H1 (cell line): ENCODE measurements at regions not wholly inside any gene's neighbourhood (a gene's known extent, or its start where the extent isn't known, plus 50 kb on each side); places are given as distances from the start of the nearest gene placed in this dataset.

Experiments used
- CTCF ChIA-PET: fragments of 300-600 bp; sonication (Branson Sonifier 250); formaldehyde crosslinking; loops from one replicate; lab custom pipeline; 2021; ENCODE audit not compliant: partially characterized antibody; lab: Charles Lee
- POLR2A ChIA-PET: fragments of 300-600 bp; sonication (Branson Sonifier 250); formaldehyde crosslinking; loops from one replicate; lab custom pipeline; 2021; ENCODE audit warnings: inconsistent platforms; ENCODE audit not compliant: partially characterized antibody; lab: Charles Lee
- DNase-seq, 2 experiments: peaks; one replicate each; pipeline versions ENCODE4 v3.0.0 to v3.0.0-alpha.2; 2010 to 2022; ENCODE audit warnings: low spot score in 2 of 2, low read depth in 1 of 2, mixed read lengths in 1 of 2
- FAIRE-seq: peaks from 2 replicates; lab custom pipeline; 2011; peaks lifted over from hg19 to GRCh38; lab: Jason Lieb, UNC
- H2AFZ ChIP-seq: 2 replicates; pipeline ENCODE4 v1.8.1; 2012; ENCODE audit warnings: low read length, inconsistent platforms
- H2AK5ac ChIP-seq: 2 replicates; pipeline ENCODE4 v1.6.1; 2013; ENCODE audit warnings: low read depth, low read length
- H2BK120ac ChIP-seq: replicated peaks from 2 replicates; pipeline ENCODE3; 2013; ENCODE audit warnings: low read depth, low read length, inconsistent platforms
- H2BK12ac ChIP-seq: 2 replicates; pipeline ENCODE4 v1.6.1; 2013; ENCODE audit warnings: low read depth, low read length
- H2BK15ac ChIP-seq: 2 replicates; pipeline ENCODE4 v1.6.1; 2013; ENCODE audit warnings: low read length
- H2BK20ac ChIP-seq: 2 replicates; pipeline ENCODE4 v1.6.1; 2013; ENCODE audit warnings: low read length
- H2BK5ac ChIP-seq: 2 replicates; pipeline ENCODE4 v1.6.1; 2013; ENCODE audit warnings: low read depth, low read length
- H3K14ac ChIP-seq: 2 replicates; pipeline ENCODE4 v1.6.1; 2013; ENCODE audit warnings: inconsistent platforms; ENCODE audit not compliant: insufficient read length
- H3K18ac ChIP-seq: 2 replicates; pipeline ENCODE4 v1.6.1; 2013; ENCODE audit warnings: low read length; ENCODE audit errors: extremely low read depth
- H3K23ac ChIP-seq: 2 replicates; pipeline ENCODE4 v1.6.1; 2013; ENCODE audit warnings: inconsistent platforms; ENCODE audit not compliant: insufficient read length
- H3K23me2 ChIP-seq: 2 replicates; pipeline ENCODE4 v1.6.1; 2013; ENCODE audit warnings: low read depth, low read length
- H3K27ac ChIP-seq: 2 replicates; pipeline ENCODE4 v1.6.1; 2011; ENCODE audit warnings: low read depth, low read length, inconsistent platforms
- H3K27me3 ChIP-seq, 4 experiments: replicated peaks in 1 of 4; 1 replicate in 1 of 4; 2 replicates in 3 of 4; pipeline versions ENCODE4 v1.6.1 to v1.8.1; 2011 to 2013; ENCODE audit warnings: low read length in 3 of 4, mild to moderate bottlenecking in 3 of 4, inconsistent platforms in 2 of 4, mixed read lengths in 2 of 4, moderate library complexity in 1 of 4; ENCODE audit not compliant: control insufficient read depth in 3 of 4, insufficient read depth in 3 of 4; ENCODE audit errors: extremely low read depth in 1 of 4
- H3K36me3 ChIP-seq, 4 experiments: 2 replicates each; pipeline versions ENCODE4 v1.6.1 to v1.8.1; 2011 to 2013; ENCODE audit warnings: mild to moderate bottlenecking in 4 of 4, low read length in 3 of 4, moderate library complexity in 2 of 4, control low read depth in 1 of 4, inconsistent platforms in 1 of 4; ENCODE audit not compliant: insufficient read depth in 4 of 4, control insufficient read depth in 2 of 4
- H3K4ac ChIP-seq: replicated peaks from 2 replicates; pipeline ENCODE3; 2013; ENCODE audit warnings: low read length, low read depth, mixed read lengths, inconsistent platforms; ENCODE audit not compliant: insufficient read length
- H3K4me1 ChIP-seq, 4 experiments: replicated peaks in 1 of 4; 1 replicate in 1 of 4; 2 replicates in 3 of 4; pipeline versions ENCODE4 v1.6.1 to v1.8.1; 2011 to 2013; ENCODE audit warnings: low read length in 3 of 4, inconsistent platforms in 2 of 4, mixed read lengths in 1 of 4; ENCODE audit not compliant: insufficient read depth in 4 of 4, control insufficient read depth in 3 of 4
- H3K4me2 ChIP-seq, 2 experiments: 2 replicates each; pipeline versions ENCODE4 v1.6.1 to v1.8.1; 2011 to 2013; ENCODE audit warnings: low read depth in 2 of 2, low read length in 2 of 2, control low read depth in 1 of 2, inconsistent platforms in 1 of 2, mild to moderate bottlenecking in 1 of 2; ENCODE audit not compliant: insufficient read depth in 1 of 2
- H3K4me3 ChIP-seq, 4 experiments: fragments of 200-600, 300-600 bp in 1 of 4; sonication (generic), shearing (Covaris generic), sonication (Bioruptor Twin) in 1 of 4; 2 replicates each; pipeline versions ENCODE4 v1.5.1 to v1.8.1; 2011 to 2016; ENCODE audit warnings: low read length in 4 of 4, low read depth in 3 of 4, control low read depth in 2 of 4, inconsistent platforms in 2 of 4, mild to moderate bottlenecking in 2 of 4, mixed read lengths in 1 of 4, moderate library complexity in 1 of 4; ENCODE audit not compliant: insufficient read depth in 2 of 4; ENCODE audit errors: extremely low read depth in 1 of 4
- H3K56ac ChIP-seq: replicated peaks from 2 replicates; pipeline ENCODE3; 2013; ENCODE audit warnings: low read depth, mild to moderate bottlenecking, mixed read lengths, low read length, inconsistent platforms; ENCODE audit not compliant: insufficient read length
- H3K79me1 ChIP-seq: 2 replicates; pipeline ENCODE4 v1.6.1; 2013; ENCODE audit warnings: low read depth, low read length, control low read depth
- H3K79me2 ChIP-seq, 2 experiments: 2 replicates each; pipeline versions ENCODE4 v1.6.1 to v1.8.1; 2012 to 2013; ENCODE audit warnings: low read length in 2 of 2, mild to moderate bottlenecking in 2 of 2, inconsistent platforms in 1 of 2; ENCODE audit not compliant: insufficient read depth in 2 of 2, control insufficient read depth in 1 of 2
- H3K9ac ChIP-seq, 4 experiments: replicated peaks in 1 of 4; 1 replicate in 1 of 4; 2 replicates in 3 of 4; pipeline versions ENCODE4 v1.6.1 to v1.8.1; 2011 to 2013; ENCODE audit warnings: low read depth in 3 of 4, low read length in 3 of 4, control low read depth in 2 of 4, mild to moderate bottlenecking in 2 of 4, moderate library complexity in 2 of 4, inconsistent platforms in 1 of 4; ENCODE audit errors: extremely low read depth in 1 of 4
- H3K9me3 ChIP-seq, 2 experiments: 2 replicates each; pipeline versions ENCODE4 v1.6.1 to v1.8.1; 2012 to 2013; ENCODE audit warnings: mild to moderate bottlenecking in 2 of 2, moderate library complexity in 2 of 2, control low read depth in 1 of 2, inconsistent platforms in 1 of 2, low read depth in 1 of 2, low read length in 1 of 2, mixed read lengths in 1 of 2; ENCODE audit not compliant: insufficient read depth in 2 of 2
- H4K20me1 ChIP-seq, 2 experiments: replicated peaks in 1 of 2; 2 replicates each; pipeline versions ENCODE3 to v1.8.1; 2011 to 2013; ENCODE audit warnings: inconsistent platforms in 2 of 2, low read length in 2 of 2, mild to moderate bottlenecking in 1 of 2; ENCODE audit not compliant: insufficient read depth in 2 of 2, control insufficient read depth in 1 of 2
- H4K5ac ChIP-seq: 2 replicates; pipeline ENCODE4 v1.6.1; 2013; ENCODE audit warnings: low read length, low read depth, mixed read lengths, inconsistent platforms; ENCODE audit not compliant: insufficient read length
- H4K8ac ChIP-seq: 2 replicates; pipeline ENCODE4 v1.8.0; 2013; ENCODE audit warnings: mild to moderate bottlenecking, moderate library complexity, low read length, inconsistent platforms; ENCODE audit not compliant: insufficient read depth; ENCODE audit errors: extremely low read depth
- H4K91ac ChIP-seq: replicated peaks from 2 replicates; pipeline ENCODE3; 2013; ENCODE audit warnings: low read length, mixed read lengths, inconsistent platforms; ENCODE audit not compliant: insufficient read length
- BCL11A ChIP-seq, 2 experiments: IDR thresholded peaks; one replicate each; pipeline ENCODE4 v1.6.1; 2011; ENCODE audit warnings: low read depth in 2 of 2, low read length in 2 of 2, mild to moderate bottlenecking in 2 of 2
- RAD21 ChIP-seq, 2 experiments: IDR thresholded peaks in 1 of 2; conservative IDR thresholded peaks in 1 of 2; 2 replicates each; pipeline ENCODE4 v1.6.1; 2011; ENCODE audit warnings: low read depth in 2 of 2, low read length in 2 of 2, improper control_type of control experiment in 1 of 2, inconsistent platforms in 1 of 2, mild to moderate bottlenecking in 1 of 2, moderate library complexity in 1 of 2
- RFX5 ChIP-seq: IDR thresholded peaks from 2 replicates; pipeline ENCODE4 v1.6.1; 2011; ENCODE audit warnings: low read depth, low read length, improper control_type of control experiment, borderline replicate concordance
- RXRA ChIP-seq: IDR thresholded peaks from 2 replicates; pipeline ENCODE4 v1.6.1; 2011; ENCODE audit warnings: low read depth, mild to moderate bottlenecking, low read length, moderate library complexity; ENCODE audit not compliant: insufficient read depth
- TAF1 ChIP-seq: IDR thresholded peaks from 2 replicates; pipeline ENCODE4 v1.6.1; 2011; ENCODE audit warnings: mild to moderate bottlenecking, low read depth, low read length
- WGBS, 2 experiments: shearing (Covaris generic) in 1 of 2; methylation state at CpG; one replicate each; pipeline versions ENCODE4 v1.1.6 to v1.1.7; 2013 to 2015; ENCODE audit warnings: low lambda C conversion rate in 2 of 2, mixed read lengths in 2 of 2, inconsistent platforms in 1 of 2, low coverage in 1 of 2, missing lambda C conversion rate in 1 of 2; ENCODE audit not compliant: insufficient replicate concordance in 2 of 2, insufficient coverage in 1 of 2, insufficient read length in 1 of 2; ENCODE audit errors: extremely low coverage in 1 of 2, missing lambda C conversion rate in 1 of 2; 5-methylcytosine and 5-hydroxymethylcytosine counted together
- TF ChIP-seq, protein P1 (sequence below), 3 experiments: IDR thresholded peaks; 1 replicate in 2 of 3; 2 replicates in 1 of 3; pipeline versions ENCODE4 v1.5.1 to v1.6.1; 2011; ENCODE audit warnings: low read length in 3 of 3, mild to moderate bottlenecking in 3 of 3, inconsistent platforms in 2 of 3, low read depth in 1 of 3, moderate library complexity in 1 of 3; ENCODE audit not compliant: insufficient read depth in 1 of 3; ENCODE audit errors: control extremely low read depth in 1 of 3

DNA sequence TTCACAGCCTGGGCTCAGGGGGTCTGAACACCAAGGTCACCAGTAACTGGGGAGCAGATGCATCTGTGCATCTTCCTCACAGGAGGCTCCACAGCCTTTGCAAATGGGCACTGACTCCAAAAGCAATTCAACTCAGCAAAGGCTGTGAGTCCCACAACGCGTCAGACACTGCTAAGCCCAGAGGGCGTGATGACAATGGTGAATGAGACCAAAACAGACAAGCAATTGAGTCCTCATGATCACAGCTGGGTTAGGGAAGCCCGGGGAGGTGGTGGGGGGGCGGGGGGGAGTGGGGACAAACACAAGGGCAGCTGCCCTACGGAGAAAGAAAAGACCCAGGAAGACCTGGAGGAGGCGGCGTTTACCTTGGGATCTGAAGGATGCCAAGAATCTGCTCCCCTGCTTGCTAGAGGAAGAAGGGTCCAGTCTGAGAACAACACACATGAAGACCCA is 61.6 kb upstream of the RNF32 start:
- H4K91ac ChIP-seq: peak overlapping the region; percentile 29
- peak overlapping the region; percentile 90; the same call in 1 of the 2 replicates for H2BK15ac ChIP-seq
- H3K4me1 ChIP-seq: peaks cover 0 to 20% (median 11%) of the 10 kb centered on the region in 4 experiments; a peak in 6 of 7 replicates
- no peak overlapping the region for H3K14ac ChIP-seq
- DNase-seq: no peak
- H3K27me3 ChIP-seq: peaks cover 0 to 4% (median 0%) of the 10 kb centered on the region in 4 experiments; a peak in 3 of 7 replicates
- H3K4ac ChIP-seq: no peak overlapping the region
- no peak overlapping the region; the same call in 1 of the 2 replicates for H2BK5ac ChIP-seq
- FAIRE-seq: no peak
- H3K23ac ChIP-seq: no peak overlapping the region
- no peaks in the 10 kb centered on the region for H3K9me3 ChIP-seq
- H4K5ac ChIP-seq: no peak overlapping the region
- no peaks in the 10 kb centered on the region for H4K20me1 ChIP-seq
- H3K4me3 ChIP-seq: no peak overlapping the region
- ChIA-PET POLR2A (interaction anchor here (1.4 kb wide), 1 partner anchor 40 kb away, joined by 4 read pairs; no protein-coding TSS in a partner anchor), CTCF (interaction anchor here (0.8 to 2.0 kb wide), 4 partner anchors 13 to 200 kb away, joined by 3 to 6 read pairs (median 4); no protein-coding TSS in a partner anchor)
- H2BK120ac ChIP-seq: no peak overlapping the region
- H3K56ac ChIP-seq: no peak overlapping the region
- H2AFZ ChIP-seq: peak overlapping the region; percentile 88; the same call in 1 of the 2 replicates
- H3K79me1 ChIP-seq: no peaks in the 10 kb centered on the region
- no CpG with 5 or more reads among the region's 8 CpGs for WGBS, 2 experiments
- peak overlapping the region; percentile 72; the same call in 1 of the 2 replicates for H2AK5ac ChIP-seq
- no peaks in the 10 kb centered on the region for H3K23me2 ChIP-seq
- peak overlapping the region; percentile 88; the same call in 1 of the 2 replicates for H2BK12ac ChIP-seq
- H3K18ac ChIP-seq: no peak overlapping the region
- no peaks in the 10 kb centered on the region for H3K36me3 ChIP-seq
- H4K8ac ChIP-seq: no peak overlapping the region; the same call in 1 of the 2 replicates
- no peak overlapping the region for H3K9ac ChIP-seq
- H2BK20ac ChIP-seq: 0 out of 2 replicates have a peak overlapping the region, but pooled peaks have one; percentile 36
- H3K27ac ChIP-seq: no peak overlapping the region
- H3K79me2 ChIP-seq: no peaks in the 10 kb centered on the region
- H3K4me2 ChIP-seq: peak overlapping the region; percentile 4 to 20; a peak in 1 of 4 replicates
- TF ChIP-seq RFX5 (no peak), BCL11A (IDR thresholded peaks at IDR 0.05; ENCODE audit: low read depth in 2 of 2, low read length in 2 of 2) (no peak), TAF1 (no peak), RAD21 (IDR thresholded peaks at IDR 0.05 in 1 of 2, conservative IDR thresholded peaks at IDR 0.05 in 1 of 2; ENCODE audit: low read depth in 2 of 2, low read length in 2 of 2) (peak; percentile 49 to 57), RXRA (no peak)
- TF ChIP-seq, protein P1, sequence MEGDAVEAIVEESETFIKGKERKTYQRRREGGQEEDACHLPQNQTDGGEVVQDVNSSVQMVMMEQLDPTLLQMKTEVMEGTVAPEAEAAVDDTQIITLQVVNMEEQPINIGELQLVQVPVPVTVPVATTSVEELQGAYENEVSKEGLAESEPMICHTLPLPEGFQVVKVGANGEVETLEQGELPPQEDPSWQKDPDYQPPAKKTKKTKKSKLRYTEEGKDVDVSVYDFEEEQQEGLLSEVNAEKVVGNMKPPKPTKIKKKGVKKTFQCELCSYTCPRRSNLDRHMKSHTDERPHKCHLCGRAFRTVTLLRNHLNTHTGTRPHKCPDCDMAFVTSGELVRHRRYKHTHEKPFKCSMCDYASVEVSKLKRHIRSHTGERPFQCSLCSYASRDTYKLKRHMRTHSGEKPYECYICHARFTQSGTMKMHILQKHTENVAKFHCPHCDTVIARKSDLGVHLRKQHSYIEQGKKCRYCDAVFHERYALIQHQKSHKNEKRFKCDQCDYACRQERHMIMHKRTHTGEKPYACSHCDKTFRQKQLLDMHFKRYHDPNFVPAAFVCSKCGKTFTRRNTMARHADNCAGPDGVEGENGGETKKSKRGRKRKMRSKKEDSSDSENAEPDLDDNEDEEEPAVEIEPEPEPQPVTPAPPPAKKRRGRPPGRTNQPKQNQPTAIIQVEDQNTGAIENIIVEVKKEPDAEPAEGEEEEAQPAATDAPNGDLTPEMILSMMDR (IDR thresholded peaks at IDR 0.05; ENCODE audit: control extremely low read depth in 1 of 3, insufficient read depth in 1 of 3, low read depth in 1 of 3, low read length in 3 of 3): peak in 2 of 3 experiments; percentile 12 to 17; a peak in 2 of 4 replicates
